Endothelial cell of umbilical vein (primary cell): ENCODE measurements at regions not wholly inside any gene's neighbourhood (a gene's known extent, or its start where the extent isn't known, plus 50 kb on each side); places are given as distances from the start of the nearest gene placed in this dataset.

ENCODE experiments used
- EZH2 ChIP-seq: IDR thresholded peaks from 2 replicates; pipeline ENCODE4 v1.6.1; 2012; ENCODE audit warnings: borderline replicate concordance, low read depth, mild to moderate bottlenecking, moderate library complexity, low read length, inconsistent platforms; ENCODE audit not compliant: severe bottlenecking
- MAX ChIP-seq: IDR thresholded peaks from 2 replicates; pipeline ENCODE4 v1.6.1; 2011; ENCODE audit not compliant: insufficient read depth, insufficient read length
- MYC ChIP-seq: IDR thresholded peaks from one replicate; pipeline ENCODE4 v1.6.1; 2011; ENCODE audit warnings: mild to moderate bottlenecking, low read depth, low read length
- POLR2A ChIP-seq: IDR thresholded peaks from 2 replicates; pipeline ENCODE4 v1.6.1; 2012; ENCODE audit warnings: low read depth, mild to moderate bottlenecking, control low read depth, low read length
- POLR2AphosphoS5 ChIP-seq: IDR thresholded peaks from 2 replicates; pipeline ENCODE4 v1.6.1; 2012; ENCODE audit warnings: low read depth, mild to moderate bottlenecking, control low read depth, low read length, moderate library complexity; ENCODE audit not compliant: insufficient read depth
- TF ChIP-seq, protein P1 (sequence below), 2 donors: IDR thresholded peaks; 1 replicate in 1 of 2; 2 replicates in 1 of 2; pipeline ENCODE4 v1.5.1; 2011; ENCODE audit warnings: low read length in 2 of 2, mild to moderate bottlenecking in 2 of 2, moderate library complexity in 2 of 2, control low read depth in 1 of 2, inconsistent platforms in 1 of 2, low read depth in 1 of 2; ENCODE audit not compliant: insufficient read depth in 1 of 2; ENCODE audit errors: extremely low read depth in 1 of 2

- TF ChIP-seq, protein P1, sequence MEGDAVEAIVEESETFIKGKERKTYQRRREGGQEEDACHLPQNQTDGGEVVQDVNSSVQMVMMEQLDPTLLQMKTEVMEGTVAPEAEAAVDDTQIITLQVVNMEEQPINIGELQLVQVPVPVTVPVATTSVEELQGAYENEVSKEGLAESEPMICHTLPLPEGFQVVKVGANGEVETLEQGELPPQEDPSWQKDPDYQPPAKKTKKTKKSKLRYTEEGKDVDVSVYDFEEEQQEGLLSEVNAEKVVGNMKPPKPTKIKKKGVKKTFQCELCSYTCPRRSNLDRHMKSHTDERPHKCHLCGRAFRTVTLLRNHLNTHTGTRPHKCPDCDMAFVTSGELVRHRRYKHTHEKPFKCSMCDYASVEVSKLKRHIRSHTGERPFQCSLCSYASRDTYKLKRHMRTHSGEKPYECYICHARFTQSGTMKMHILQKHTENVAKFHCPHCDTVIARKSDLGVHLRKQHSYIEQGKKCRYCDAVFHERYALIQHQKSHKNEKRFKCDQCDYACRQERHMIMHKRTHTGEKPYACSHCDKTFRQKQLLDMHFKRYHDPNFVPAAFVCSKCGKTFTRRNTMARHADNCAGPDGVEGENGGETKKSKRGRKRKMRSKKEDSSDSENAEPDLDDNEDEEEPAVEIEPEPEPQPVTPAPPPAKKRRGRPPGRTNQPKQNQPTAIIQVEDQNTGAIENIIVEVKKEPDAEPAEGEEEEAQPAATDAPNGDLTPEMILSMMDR (IDR thresholded peaks at IDR 0.05; ENCODE audit: extremely low read depth in 1 of 2, insufficient read depth in 1 of 2, low read depth in 1 of 2, low read length in 2 of 2): no peak
- TF ChIP-seq MAX: no peak
- no peak for TF ChIP-seq POLR2A
- no peak for TF ChIP-seq POLR2AphosphoS5
- no peak for TF ChIP-seq MYC
- no peak for TF ChIP-seq EZH2
Observed at GRCh38 chr10:44566786-44567185, 181.9 kb upstream of the CXCL12 start.
